Right lobe of liver (tissue), 4 donors: ENCODE measurements at regions not wholly inside any gene's neighbourhood (a gene's known extent, or its start where the extent isn't known, plus 50 kb on each side); places are given as distances from the start of the nearest gene placed in this dataset.

Experiments used
- POLR2A ChIP-seq: fragments of 450-650 bp; IDR thresholded peaks from one replicate; pipeline ENCODE4 v1.6.1; 2017; ENCODE audit warnings: antibody characterized with exemption, mild to moderate bottlenecking
- TF ChIP-seq, protein P1 (sequence below), 4 donors: fragments of 200-600 bp in 3 of 4; fragments of 450-650 bp in 1 of 4; IDR thresholded peaks; one replicate each; pipeline versions ENCODE4 v1.5.1 to v1.8.0; 2016 to 2022; ENCODE audit warnings: antibody characterized with exemption in 4 of 4, mild to moderate bottlenecking in 2 of 4
- donor health status: DM: no; HTN: no; CAD: no.
- donor health status: DM: no; HTN: no; CAD: no.
- donor health status: DM: no; HTN: yes; CAD: no.

GRCh38 chr1:218942431-218942830 is 231.2 kb upstream of the LYPLAL1 start:
- no peak for TF ChIP-seq POLR2A
- TF ChIP-seq, protein P1, sequence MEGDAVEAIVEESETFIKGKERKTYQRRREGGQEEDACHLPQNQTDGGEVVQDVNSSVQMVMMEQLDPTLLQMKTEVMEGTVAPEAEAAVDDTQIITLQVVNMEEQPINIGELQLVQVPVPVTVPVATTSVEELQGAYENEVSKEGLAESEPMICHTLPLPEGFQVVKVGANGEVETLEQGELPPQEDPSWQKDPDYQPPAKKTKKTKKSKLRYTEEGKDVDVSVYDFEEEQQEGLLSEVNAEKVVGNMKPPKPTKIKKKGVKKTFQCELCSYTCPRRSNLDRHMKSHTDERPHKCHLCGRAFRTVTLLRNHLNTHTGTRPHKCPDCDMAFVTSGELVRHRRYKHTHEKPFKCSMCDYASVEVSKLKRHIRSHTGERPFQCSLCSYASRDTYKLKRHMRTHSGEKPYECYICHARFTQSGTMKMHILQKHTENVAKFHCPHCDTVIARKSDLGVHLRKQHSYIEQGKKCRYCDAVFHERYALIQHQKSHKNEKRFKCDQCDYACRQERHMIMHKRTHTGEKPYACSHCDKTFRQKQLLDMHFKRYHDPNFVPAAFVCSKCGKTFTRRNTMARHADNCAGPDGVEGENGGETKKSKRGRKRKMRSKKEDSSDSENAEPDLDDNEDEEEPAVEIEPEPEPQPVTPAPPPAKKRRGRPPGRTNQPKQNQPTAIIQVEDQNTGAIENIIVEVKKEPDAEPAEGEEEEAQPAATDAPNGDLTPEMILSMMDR (IDR thresholded peaks at IDR 0.05), result no peak
